GM12878 (cell line): ENCODE measurements at regions not wholly inside any gene's neighbourhood (a gene's known extent, or its start where the extent isn't known, plus 50 kb on each side); places are given as distances from the start of the nearest gene placed in this dataset.

Experiments used
- ATAC-seq: fragments of 200-7000 bp; cut with Tn5 transposase; 3 replicates; pipeline ENCODE4 v1.9.1; 2020; ENCODE audit warnings: mild to moderate bottlenecking, moderate library complexity
- BruUV-seq: library from RNA; stranded (reverse); fragments of 400-500 nt; replicated peaks from 2 replicates; lab custom pipeline; 2021; lab: Mats Ljungman, UMichigan
- CTCF ChIA-PET: fragments of 300-600 bp; sonication (Branson Sonifier 250); formaldehyde crosslinking; extraction: SDS; loops from one replicate; lab custom pipeline; 2021; ENCODE audit warnings: inconsistent platforms; lab: Yijun Ruan, JAX
- POLR2A ChIA-PET: fragments of 350-600 bp; formaldehyde crosslinking; extraction: SDS; loops from one replicate; lab custom pipeline; 2021; ENCODE audit warnings: inconsistent platforms; lab: Charles Lee
- RAD21 ChIA-PET: fragments of 300-600 bp; sonication (Branson Sonifier 250); formaldehyde crosslinking; loops from one replicate; lab custom pipeline; 2023; ENCODE audit warnings: antibody characterized with exemption; ENCODE audit not compliant: unreplicated experiment; lab: Charles Lee
- SMC1A ChIA-PET: fragments of 300-600 bp; sonication (Branson Sonifier 250); formaldehyde crosslinking; loops from one replicate; lab custom pipeline; 2023; ENCODE audit not compliant: unreplicated experiment, uncharacterized antibody; lab: Charles Lee
- DNase-seq: peaks from one replicate; pipeline ENCODE4 v3.0.0-alpha.2; 2011; ENCODE audit warnings: low read depth, low spot score
- FAIRE-seq: peaks from 3 replicates; lab custom pipeline; 2011; peaks lifted over from hg19 to GRCh38; lab: Jason Lieb, UNC
- H2AFZ ChIP-seq: 2 replicates; pipeline ENCODE4 v1.6.0; 2011; ENCODE audit warnings: low read depth, low read length, control low read depth; ENCODE audit not compliant: control insufficient read depth
- H3K27ac ChIP-seq: 2 replicates; pipeline ENCODE4 v1.5.1; 2011; ENCODE audit warnings: control low read depth; ENCODE audit not compliant: control insufficient read depth, insufficient read depth
- H3K27me3 ChIP-seq, 2 experiments: replicated peaks in 1 of 2; 2 replicates each; pipeline versions ENCODE4 v1.6.0 to v1.6.1; 2011; ENCODE audit warnings: low read length in 1 of 2; ENCODE audit not compliant: control insufficient read depth in 2 of 2, insufficient read depth in 2 of 2
- H3K36me3 ChIP-seq, 2 experiments: 2 replicates each; pipeline ENCODE4 v1.5.1; 2011; ENCODE audit warnings: low read length in 1 of 2; ENCODE audit not compliant: control insufficient read depth in 2 of 2, insufficient read depth in 2 of 2
- H3K4me1 ChIP-seq: 2 replicates; pipeline ENCODE4 v1.6.1; 2011; ENCODE audit warnings: mild to moderate bottlenecking, low read length, moderate library complexity, mixed read lengths; ENCODE audit not compliant: control insufficient read depth, insufficient read depth
- H3K4me2 ChIP-seq: 2 replicates; pipeline ENCODE4 v1.6.0; 2011; ENCODE audit warnings: control low read depth; ENCODE audit not compliant: control insufficient read depth, insufficient read depth
- H3K4me3 ChIP-seq: fragments of 200-600 bp; sonication (generic); 2 replicates; pipeline ENCODE4 v1.5.1; 2016
- H3K79me2 ChIP-seq: 2 replicates; pipeline ENCODE4 v1.6.0; 2011; ENCODE audit warnings: low read length; ENCODE audit not compliant: control insufficient read depth, insufficient read depth
- H3K9ac ChIP-seq: 2 replicates; pipeline ENCODE4 v1.8.0; 2011; ENCODE audit warnings: low read length, control low read depth, mixed read lengths; ENCODE audit not compliant: control insufficient read depth, insufficient read depth
- H3K9me3 ChIP-seq: replicated peaks from 3 replicates; pipeline ENCODE4 v1.5.1; 2011; ENCODE audit warnings: mild to moderate bottlenecking, low read length; ENCODE audit not compliant: control insufficient read depth, insufficient read depth
- H4K20me1 ChIP-seq: 2 replicates; pipeline ENCODE4 v1.6.0; 2011; ENCODE audit not compliant: control insufficient read depth, insufficient read depth
- ATF7 ChIP-seq: fragments of 450-650 bp; IDR thresholded peaks from 2 replicates; pipeline ENCODE4 v1.6.1; 2016; ENCODE audit warnings: low read depth, mild to moderate bottlenecking
- BCLAF1 ChIP-seq: fragments of 450-650 bp; IDR thresholded peaks from 2 replicates; pipeline ENCODE4 v1.6.1; 2017; ENCODE audit warnings: antibody characterized with exemption, mild to moderate bottlenecking, moderate library complexity
- BHLHE40 ChIP-seq, 2 experiments: fragments of 450-650 bp in 1 of 2; IDR thresholded peaks; 2 replicates each; pipeline ENCODE4 v1.6.1; 2011 to 2017; ENCODE audit warnings: low read depth in 2 of 2, borderline replicate concordance in 1 of 2, improper control_type of control experiment in 1 of 2, low read length in 1 of 2, mild to moderate bottlenecking in 1 of 2
- CHD2 ChIP-seq: IDR thresholded peaks from 2 replicates; pipeline ENCODE4 v1.6.1; 2011; ENCODE audit warnings: low read depth, low read length, improper control_type of control experiment, borderline replicate concordance
- E2F8 ChIP-seq: fragments of 450-650 bp; IDR thresholded peaks from 2 replicates; pipeline ENCODE4 v1.6.1; 2018; ENCODE audit warnings: mild to moderate bottlenecking, low read depth, moderate library complexity; ENCODE audit not compliant: partially characterized antibody
- EP300 ChIP-seq, 2 experiments: fragments of 150-350 bp in 1 of 2; IDR thresholded peaks; 2 replicates each; pipeline ENCODE4 v1.6.1; 2011 to 2012; ENCODE audit warnings: low read depth in 2 of 2, low read length in 2 of 2, borderline replicate concordance in 1 of 2, improper control_type of control experiment in 1 of 2, inconsistent platforms in 1 of 2; ENCODE audit not compliant: control insufficient read depth in 1 of 2
- FOS ChIP-seq: IDR thresholded peaks from 3 replicates; pipeline ENCODE4 v1.6.1; 2011; ENCODE audit warnings: borderline replicate concordance; ENCODE audit not compliant: insufficient read length; ENCODE audit errors: extremely low read depth
- GABPA ChIP-seq: IDR thresholded peaks from 2 replicates; pipeline ENCODE4 v1.6.1; 2014; ENCODE audit warnings: antibody characterized with exemption, low read depth, mild to moderate bottlenecking, inconsistent platforms
- IRF5 ChIP-seq: fragments of 450-650 bp; IDR thresholded peaks from 2 replicates; pipeline ENCODE4 v1.6.1; 2017; ENCODE audit warnings: borderline replicate concordance
- MTA3 ChIP-seq: IDR thresholded peaks from 2 replicates; pipeline ENCODE4 v1.6.1; 2012; ENCODE audit warnings: low read length, inconsistent platforms, borderline replicate concordance
- POLR2AphosphoS5 ChIP-seq: IDR thresholded peaks from 2 replicates; pipeline ENCODE4 v1.6.1; 2011; ENCODE audit warnings: mild to moderate bottlenecking, low read length, inconsistent platforms
- POU2F2 ChIP-seq: IDR thresholded peaks from 3 replicates; pipeline ENCODE4 v1.6.1; 2011; ENCODE audit warnings: low read depth, mild to moderate bottlenecking, low read length, borderline replicate concordance
- SMAD5 ChIP-seq: IDR thresholded peaks from 2 replicates; pipeline ENCODE4 v1.6.1; 2016; ENCODE audit warnings: antibody characterized with exemption, low read depth
- SMARCA5 ChIP-seq: fragments of 450-650 bp; IDR thresholded peaks from 2 replicates; pipeline ENCODE4 v1.6.1; 2017; ENCODE audit warnings: mild to moderate bottlenecking
- TCF3 ChIP-seq: IDR thresholded peaks from 2 replicates; pipeline ENCODE4 v1.6.1; 2012; ENCODE audit warnings: low read depth, mild to moderate bottlenecking, low read length, borderline replicate concordance; ENCODE audit not compliant: insufficient read depth
- TCF7 ChIP-seq: IDR thresholded peaks from 2 replicates; pipeline ENCODE4 v1.6.1; 2014; ENCODE audit warnings: antibody characterized with exemption, borderline replicate concordance
- YBX1 ChIP-seq: fragments of 450-650 bp; IDR thresholded peaks from 2 replicates; pipeline ENCODE4 v1.6.1; 2016; ENCODE audit warnings: antibody characterized with exemption
- in situ Hi-C: fragments of 300-500 bp; cut with MboI; formaldehyde crosslinking; loops from 9 replicates; pipeline ENCODE4 v1.14.3; 2018; ENCODE audit warnings: mixed read lengths
- intact Hi-C: fragments of 100-400 bp; cut with micrococcal nuclease; formaldehyde crosslinking; loops from one replicate; pipeline ENCODE4 v1.14.2; 2022; ENCODE audit not compliant: unreplicated experiment

GRCh38 chr5:27535031-27535557, 496.7 kb upstream of the CDH9 start:
- SMC1A ChIA-PET, result no interaction called here
- H3K27me3 ChIP-seq, result no peaks in the 10 kb centered on the region
- no peaks in the 10 kb centered on the region for H3K79me2 ChIP-seq
- in situ Hi-C loops, result no loop called here
- no peak overlapping the region for H3K27ac ChIP-seq
- no TSS peak for BruUV-seq
- no peak overlapping the region for H3K4me3 ChIP-seq
- no peaks in the 10 kb centered on the region for H3K4me1 ChIP-seq
- H3K4me2 ChIP-seq, result no peak overlapping the region
- POLR2A ChIA-PET, result no interaction called here
- CTCF ChIA-PET, result no interaction called here
- H3K9ac ChIP-seq, result no peak overlapping the region
- H4K20me1 ChIP-seq, result no peaks in the 10 kb centered on the region
- RAD21 ChIA-PET, result no interaction called here
- no peak for DNase-seq
- FAIRE-seq, result no peak
- H2AFZ ChIP-seq, result no peak overlapping the region
- intact Hi-C loops, result no loop called here
- no peak for ATAC-seq
- no peaks in the 10 kb centered on the region for H3K9me3 ChIP-seq
- no peak for TF ChIP-seq TCF7
- TF ChIP-seq FOS, result no peak
- TF ChIP-seq SMAD5, result no peak
- TF ChIP-seq IRF5, result no peak
- no peak for TF ChIP-seq BCLAF1
- TF ChIP-seq POU2F2, result no peak
- no peak for TF ChIP-seq MTA3
- TF ChIP-seq BHLHE40 (IDR thresholded peaks at IDR 0.05; ENCODE audit: borderline replicate concordance in 1 of 2, low read depth in 2 of 2, low read length in 1 of 2), result no peak
- no peak for TF ChIP-seq TCF3
- TF ChIP-seq YBX1, result no peak
- TF ChIP-seq CHD2, result no peak
- TF ChIP-seq EP300 (IDR thresholded peaks at IDR 0.05; ENCODE audit: borderline replicate concordance in 1 of 2, control insufficient read depth in 1 of 2, low read depth in 2 of 2, low read length in 2 of 2), result no peak
- TF ChIP-seq SMARCA5, result no peak
- TF ChIP-seq POLR2AphosphoS5, result no peak
- no peak for TF ChIP-seq E2F8
- TF ChIP-seq ATF7, result no peak
- no peak for TF ChIP-seq GABPA
- no peaks in the 10 kb centered on the region for H3K36me3 ChIP-seq
